C4-2B (cell line): ENCODE measurements at regions not wholly inside any gene's neighbourhood (a gene's known extent, or its start where the extent isn't known, plus 50 kb on each side); places are given as distances from the start of the nearest gene placed in this dataset.

Source experiments
- H3K27ac ChIP-seq: fragments of 450-650 bp; 2 replicates; pipeline ENCODE4 v1.5.1; 2017
- ZFX ChIP-seq: fragments of 450-650 bp; IDR thresholded peaks from 2 replicates; pipeline ENCODE4 v1.6.1; 2017
- TF ChIP-seq, protein P1 (sequence below): fragments of 450-650 bp; conservative IDR thresholded peaks from 2 replicates; pipeline ENCODE4 v1.5.1; 2017; ENCODE audit warnings: mild to moderate bottlenecking

DNA sequence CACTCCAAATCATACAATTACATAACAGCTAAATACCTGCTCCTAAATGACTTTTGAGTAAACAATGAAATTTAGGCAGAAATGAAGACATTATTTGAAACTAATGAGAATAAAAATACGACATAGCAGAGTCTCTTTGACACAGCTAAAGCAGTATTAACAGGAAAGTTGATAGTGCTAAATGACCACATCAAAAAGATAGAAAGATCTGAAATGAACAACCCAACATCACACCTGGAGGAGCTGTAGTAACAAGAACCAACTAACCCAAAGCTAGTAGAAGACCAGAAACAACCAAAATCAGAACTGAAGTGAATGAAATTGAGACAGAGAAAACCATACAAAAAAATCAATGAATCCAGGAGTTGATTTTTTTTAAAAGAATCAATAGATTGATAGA lies 257.8 kb downstream of the ARAP2 start:
- H3K27ac ChIP-seq = no peak overlapping the region
- TF ChIP-seq, protein P1, sequence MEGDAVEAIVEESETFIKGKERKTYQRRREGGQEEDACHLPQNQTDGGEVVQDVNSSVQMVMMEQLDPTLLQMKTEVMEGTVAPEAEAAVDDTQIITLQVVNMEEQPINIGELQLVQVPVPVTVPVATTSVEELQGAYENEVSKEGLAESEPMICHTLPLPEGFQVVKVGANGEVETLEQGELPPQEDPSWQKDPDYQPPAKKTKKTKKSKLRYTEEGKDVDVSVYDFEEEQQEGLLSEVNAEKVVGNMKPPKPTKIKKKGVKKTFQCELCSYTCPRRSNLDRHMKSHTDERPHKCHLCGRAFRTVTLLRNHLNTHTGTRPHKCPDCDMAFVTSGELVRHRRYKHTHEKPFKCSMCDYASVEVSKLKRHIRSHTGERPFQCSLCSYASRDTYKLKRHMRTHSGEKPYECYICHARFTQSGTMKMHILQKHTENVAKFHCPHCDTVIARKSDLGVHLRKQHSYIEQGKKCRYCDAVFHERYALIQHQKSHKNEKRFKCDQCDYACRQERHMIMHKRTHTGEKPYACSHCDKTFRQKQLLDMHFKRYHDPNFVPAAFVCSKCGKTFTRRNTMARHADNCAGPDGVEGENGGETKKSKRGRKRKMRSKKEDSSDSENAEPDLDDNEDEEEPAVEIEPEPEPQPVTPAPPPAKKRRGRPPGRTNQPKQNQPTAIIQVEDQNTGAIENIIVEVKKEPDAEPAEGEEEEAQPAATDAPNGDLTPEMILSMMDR = no peak
- TF ChIP-seq ZFX = no peak

GRCh38 chr4:35993606-35994005 lies 250.7 kb downstream of the ARAP2 start:
- TF ChIP-seq ZFX = no peak
- TF ChIP-seq, protein P1 = no peak
- no peak overlapping the region for H3K27ac ChIP-seq

DNA sequence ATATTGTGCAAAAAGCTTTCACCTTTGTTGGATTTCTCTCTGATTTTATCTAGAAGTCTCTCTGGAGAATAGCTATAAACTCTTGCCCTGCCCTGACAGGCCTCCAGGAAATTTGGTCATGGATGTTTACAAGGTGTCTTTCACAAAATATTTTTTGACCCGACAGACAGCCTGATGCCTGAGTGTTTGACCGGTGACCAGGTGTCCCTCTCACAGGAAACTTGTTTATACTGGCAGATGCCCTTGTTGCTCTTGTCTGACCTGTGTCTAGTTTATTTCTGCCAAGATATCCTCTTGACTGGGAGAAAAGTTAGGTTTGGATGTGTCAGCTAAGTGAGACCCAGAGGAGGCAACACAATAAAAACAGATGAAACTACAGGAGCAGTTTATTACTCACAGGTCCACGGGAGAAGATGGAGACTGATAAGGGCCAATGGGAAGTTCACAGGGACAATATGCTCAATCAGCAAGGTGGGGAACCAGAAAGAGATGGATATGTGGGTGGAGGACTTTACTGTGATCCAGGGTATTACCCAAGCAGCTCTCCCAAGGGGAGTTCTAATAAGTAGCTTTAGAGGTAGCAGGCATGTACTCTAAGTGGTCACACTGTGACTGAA lies 243.3 kb downstream of the ARAP2 start:
- no peak overlapping the region for H3K27ac ChIP-seq
- TF ChIP-seq ZFX = no peak
- TF ChIP-seq, protein P1 = no peak

DNA sequence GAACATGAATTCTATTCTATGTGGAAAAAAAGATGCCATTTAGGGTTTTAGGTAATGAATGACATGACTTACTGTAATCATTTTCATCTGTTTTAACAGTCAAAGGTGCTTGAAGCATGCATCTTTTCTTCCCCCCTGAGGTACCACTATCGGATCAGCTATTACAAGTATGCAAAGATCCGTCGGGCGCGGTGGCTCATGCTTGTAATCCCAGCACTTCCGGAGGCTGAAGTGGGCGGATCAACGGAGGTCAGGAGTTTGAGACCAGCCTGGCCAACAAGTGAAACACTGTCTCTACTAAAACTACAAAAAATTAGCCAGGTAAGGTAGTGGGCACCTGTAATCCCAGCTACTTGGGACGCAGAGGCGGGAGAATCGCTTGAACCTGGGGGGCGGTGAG lies 241.3 kb downstream of the ARAP2 start:
- H3K27ac ChIP-seq = no peak overlapping the region
- TF ChIP-seq ZFX = no peak
- TF ChIP-seq, protein P1 = no peak

- TF ChIP-seq, protein P1 = no peak
- no peak for TF ChIP-seq ZFX
- no peak overlapping the region for H3K27ac ChIP-seq
Observed at GRCh38 chr4:36004204-36004851, 240.0 kb downstream of the ARAP2 start.

- H3K27ac ChIP-seq = no peak overlapping the region
- no peak for TF ChIP-seq ZFX
- TF ChIP-seq, protein P1 = no peak
Observed at GRCh38 chr4:36006226-36006625, 238.1 kb downstream of the ARAP2 start.

- TF ChIP-seq, protein P1 = no peak
- no peak for TF ChIP-seq ZFX
- H3K27ac ChIP-seq = no peak overlapping the region
Observed at GRCh38 chr4:36010397-36010929, 233.9 kb downstream of the ARAP2 start.
